ENCODE measurements at regions not wholly inside any gene's neighbourhood (a gene's known extent, or its start where the extent isn't known, plus 50 kb on each side); places are given as distances from the start of the nearest gene placed in this dataset.

DNA sequence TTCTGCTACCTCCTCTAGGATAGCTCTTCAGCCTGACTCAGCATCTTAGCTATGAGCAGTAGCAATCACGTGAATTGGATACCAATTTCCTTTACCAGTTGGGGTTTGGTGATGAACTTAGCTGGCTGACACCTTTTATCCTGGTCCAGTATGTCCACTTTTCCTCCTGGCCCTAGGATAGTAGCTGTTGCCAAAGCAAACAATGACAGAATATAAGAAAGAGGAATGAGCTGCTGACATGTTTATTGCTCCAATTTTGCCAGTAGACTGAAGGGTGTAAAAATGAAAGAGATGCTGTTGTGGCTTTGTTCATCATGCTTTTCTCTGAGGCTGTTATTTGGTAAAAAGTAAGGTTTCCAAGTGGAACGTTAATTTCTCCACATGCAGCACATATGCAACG is 168.3 kb upstream of the JAG1 start:
- TF ChIP-seq RARB (CRISPR knock-in tag; IDR thresholded peaks at IDR 0.05), result no peak
- TF ChIP-seq, protein P1, sequence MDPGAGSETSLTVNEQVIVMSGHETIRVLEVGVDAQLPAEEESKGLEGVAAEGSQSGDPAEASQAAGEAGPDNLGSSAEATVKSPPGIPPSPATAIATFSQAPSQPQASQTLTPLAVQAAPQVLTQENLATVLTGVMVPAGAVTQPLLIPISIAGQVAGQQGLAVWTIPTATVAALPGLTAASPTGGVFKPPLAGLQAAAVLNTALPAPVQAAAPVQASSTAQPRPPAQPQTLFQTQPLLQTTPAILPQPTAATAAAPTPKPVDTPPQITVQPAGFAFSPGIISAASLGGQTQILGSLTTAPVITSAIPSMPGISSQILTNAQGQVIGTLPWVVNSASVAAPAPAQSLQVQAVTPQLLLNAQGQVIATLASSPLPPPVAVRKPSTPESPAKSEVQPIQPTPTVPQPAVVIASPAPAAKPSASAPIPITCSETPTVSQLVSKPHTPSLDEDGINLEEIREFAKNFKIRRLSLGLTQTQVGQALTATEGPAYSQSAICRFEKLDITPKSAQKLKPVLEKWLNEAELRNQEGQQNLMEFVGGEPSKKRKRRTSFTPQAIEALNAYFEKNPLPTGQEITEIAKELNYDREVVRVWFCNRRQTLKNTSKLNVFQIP (CRISPR knock-in tag; IDR thresholded peaks at IDR 0.05; ENCODE audit: borderline replicate concordance, low read depth), result no peak
- no peak for ATAC-seq

DNA sequence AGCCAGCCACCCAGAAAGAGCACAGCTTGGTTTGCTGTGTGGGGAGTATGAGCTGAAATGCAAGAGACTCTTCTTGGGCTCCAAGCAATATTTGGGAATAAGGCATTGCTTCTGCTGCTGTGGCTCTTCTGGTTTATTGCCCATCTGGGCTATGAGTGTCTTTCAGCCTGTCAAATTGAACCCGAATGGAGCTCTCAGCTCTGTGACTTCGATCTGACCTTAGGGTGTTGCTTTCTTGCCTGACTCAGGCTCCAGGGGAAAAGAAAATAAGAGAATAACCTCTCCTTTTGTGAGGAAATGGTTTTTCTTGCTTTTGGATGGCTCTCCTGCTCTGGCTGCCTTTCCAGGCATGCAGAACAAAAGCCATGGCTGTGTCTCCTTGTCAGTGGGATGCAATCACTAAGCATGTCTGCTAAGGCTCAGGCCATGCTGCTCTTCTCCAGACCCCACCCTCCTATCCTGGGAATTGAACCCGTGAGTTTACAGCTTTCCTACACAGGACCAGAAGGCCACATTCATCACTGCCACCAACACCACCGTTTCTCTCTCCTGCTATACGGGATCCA is 169.4 kb upstream of the JAG1 start:
- no peak for TF ChIP-seq CSDC2 (CRISPR knock-in tag; IDR thresholded peaks at IDR 0.05)
- TF ChIP-seq ZNF8 (CRISPR knock-in tag; IDR thresholded peaks at IDR 0.05), result no peak
- no peak for TF ChIP-seq ZNF70 (CRISPR knock-in tag; IDR thresholded peaks at IDR 0.05)
- no peak for TF ChIP-seq SNAI2 (CRISPR knock-in tag; IDR thresholded peaks at IDR 0.05)
- TF ChIP-seq TCF4 (CRISPR knock-in tag; IDR thresholded peaks at IDR 0.05; ENCODE audit: borderline replicate concordance), result no peak
- TF ChIP-seq, protein P2, sequence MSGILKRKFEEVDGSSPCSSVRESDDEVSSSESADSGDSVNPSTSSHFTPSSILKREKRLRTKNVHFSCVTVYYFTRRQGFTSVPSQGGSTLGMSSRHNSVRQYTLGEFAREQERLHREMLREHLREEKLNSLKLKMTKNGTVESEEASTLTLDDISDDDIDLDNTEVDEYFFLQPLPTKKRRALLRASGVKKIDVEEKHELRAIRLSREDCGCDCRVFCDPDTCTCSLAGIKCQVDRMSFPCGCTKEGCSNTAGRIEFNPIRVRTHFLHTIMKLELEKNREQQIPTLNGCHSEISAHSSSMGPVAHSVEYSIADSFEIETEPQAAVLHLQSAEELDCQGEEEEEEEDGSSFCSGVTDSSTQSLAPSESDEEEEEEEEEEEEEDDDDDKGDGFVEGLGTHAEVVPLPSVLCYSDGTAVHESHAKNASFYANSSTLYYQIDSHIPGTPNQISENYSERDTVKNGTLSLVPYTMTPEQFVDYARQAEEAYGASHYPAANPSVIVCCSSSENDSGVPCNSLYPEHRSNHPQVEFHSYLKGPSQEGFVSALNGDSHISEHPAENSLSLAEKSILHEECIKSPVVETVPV (CRISPR knock-in tag; IDR thresholded peaks at IDR 0.05), result no peak
- no peak for TF ChIP-seq ISL1 (CRISPR knock-in tag; IDR thresholded peaks at IDR 0.05)
- no peak for TF ChIP-seq RARB (CRISPR knock-in tag; IDR thresholded peaks at IDR 0.05)
- TF ChIP-seq, protein P3, sequence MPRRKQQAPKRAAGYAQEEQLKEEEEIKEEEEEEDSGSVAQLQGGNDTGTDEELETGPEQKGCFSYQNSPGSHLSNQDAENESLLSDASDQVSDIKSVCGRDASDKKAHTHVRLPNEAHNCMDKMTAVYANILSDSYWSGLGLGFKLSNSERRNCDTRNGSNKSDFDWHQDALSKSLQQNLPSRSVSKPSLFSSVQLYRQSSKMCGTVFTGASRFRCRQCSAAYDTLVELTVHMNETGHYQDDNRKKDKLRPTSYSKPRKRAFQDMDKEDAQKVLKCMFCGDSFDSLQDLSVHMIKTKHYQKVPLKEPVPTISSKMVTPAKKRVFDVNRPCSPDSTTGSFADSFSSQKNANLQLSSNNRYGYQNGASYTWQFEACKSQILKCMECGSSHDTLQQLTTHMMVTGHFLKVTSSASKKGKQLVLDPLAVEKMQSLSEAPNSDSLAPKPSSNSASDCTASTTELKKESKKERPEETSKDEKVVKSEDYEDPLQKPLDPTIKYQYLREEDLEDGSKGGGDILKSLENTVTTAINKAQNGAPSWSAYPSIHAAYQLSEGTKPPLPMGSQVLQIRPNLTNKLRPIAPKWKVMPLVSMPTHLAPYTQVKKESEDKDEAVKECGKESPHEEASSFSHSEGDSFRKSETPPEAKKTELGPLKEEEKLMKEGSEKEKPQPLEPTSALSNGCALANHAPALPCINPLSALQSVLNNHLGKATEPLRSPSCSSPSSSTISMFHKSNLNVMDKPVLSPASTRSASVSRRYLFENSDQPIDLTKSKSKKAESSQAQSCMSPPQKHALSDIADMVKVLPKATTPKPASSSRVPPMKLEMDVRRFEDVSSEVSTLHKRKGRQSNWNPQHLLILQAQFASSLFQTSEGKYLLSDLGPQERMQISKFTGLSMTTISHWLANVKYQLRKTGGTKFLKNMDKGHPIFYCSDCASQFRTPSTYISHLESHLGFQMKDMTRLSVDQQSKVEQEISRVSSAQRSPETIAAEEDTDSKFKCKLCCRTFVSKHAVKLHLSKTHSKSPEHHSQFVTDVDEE (CRISPR knock-in tag; IDR thresholded peaks at IDR 0.05), result no peak
- TF ChIP-seq ZNF565 (CRISPR knock-in tag; conservative IDR thresholded peaks at IDR 0.05; ENCODE audit: low read depth), result no peak
- TF ChIP-seq, protein P1 (CRISPR knock-in tag; IDR thresholded peaks at IDR 0.05; ENCODE audit: borderline replicate concordance, low read depth), result no peak
- no peak for ATAC-seq

DNA sequence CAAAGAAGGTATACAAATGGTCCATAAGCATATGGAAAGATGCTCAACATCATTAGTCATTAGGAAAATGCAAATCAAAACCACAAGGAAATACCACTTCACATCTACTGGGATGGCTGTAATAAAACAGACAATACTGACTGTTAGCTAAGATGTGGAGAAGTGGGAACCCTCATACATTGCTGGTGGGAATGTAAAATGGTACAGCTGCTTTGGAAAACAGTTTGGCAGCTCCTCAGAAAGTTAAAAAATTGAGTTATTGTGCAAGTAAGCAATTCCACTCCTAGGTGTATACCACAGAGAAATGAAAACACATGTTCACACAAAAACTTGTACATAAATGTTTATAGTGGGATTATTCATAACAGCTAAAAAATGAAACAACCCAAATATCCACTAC is 173.0 kb upstream of the JAG1 start:
- no peak for ATAC-seq
- TF ChIP-seq TCF4 (CRISPR knock-in tag; IDR thresholded peaks at IDR 0.05; ENCODE audit: borderline replicate concordance) (no peak), ZFP3 (CRISPR knock-in tag; IDR thresholded peaks at IDR 0.05) (no peak), PPARA (CRISPR knock-in tag; IDR thresholded peaks at IDR 0.05; ENCODE audit: borderline replicate concordance) (no peak), ISL1 (CRISPR knock-in tag; IDR thresholded peaks at IDR 0.05) (no peak), ZNF8 (CRISPR knock-in tag; IDR thresholded peaks at IDR 0.05) (no peak), ESRRG (CRISPR knock-in tag; IDR thresholded peaks at IDR 0.05) (no peak), OSR1 (CRISPR knock-in tag; IDR thresholded peaks at IDR 0.05) (no peak), ZNF70 (CRISPR knock-in tag; IDR thresholded peaks at IDR 0.05) (no peak), GLIS3 (CRISPR knock-in tag; IDR thresholded peaks at IDR 0.05) (no peak), SNAI2 (CRISPR knock-in tag; IDR thresholded peaks at IDR 0.05) (no peak), BACH2 (CRISPR knock-in tag; IDR thresholded peaks at IDR 0.05; ENCODE audit: borderline replicate concordance) (no peak), ARNTL (CRISPR knock-in tag; IDR thresholded peaks at IDR 0.05; ENCODE audit: borderline replicate concordance, low read depth) (no peak)
- TF ChIP-seq, protein P1 (CRISPR knock-in tag; IDR thresholded peaks at IDR 0.05; ENCODE audit: borderline replicate concordance, low read depth), result no peak
- TF ChIP-seq, protein P2 (CRISPR knock-in tag; IDR thresholded peaks at IDR 0.05), result no peak
